SU-DHL-6 (cell line): ENCODE measurements at regions not wholly inside any gene's neighbourhood (a gene's known extent, or its start where the extent isn't known, plus 50 kb on each side); places are given as distances from the start of the nearest gene placed in this dataset.

Experiments used
- H2AFZ ChIP-seq: fragments of 200-600 bp; sonication (generic); 2 replicates; pipeline ENCODE4 v1.6.1; 2014; ENCODE audit warnings: low read depth, mild to moderate bottlenecking, moderate library complexity, mixed read lengths, antibody characterized with exemption, low read length; ENCODE audit not compliant: severe bottlenecking
- H3F3A ChIP-seq: fragments of 200-600 bp; shearing (Covaris generic); 2 replicates; pipeline ENCODE4 v1.6.0; 2016; ENCODE audit warnings: antibody characterized with exemption, mild to moderate bottlenecking; ENCODE audit not compliant: insufficient read depth
- H3K27ac ChIP-seq: fragments of 200-600 bp; sonication (generic); 2 replicates; pipeline ENCODE4 v1.5.1; 2016; ENCODE audit warnings: low read depth, mild to moderate bottlenecking, low read length, moderate library complexity, mixed read lengths
- H3K27me3 ChIP-seq: fragments of 200-600 bp; sonication (generic), shearing (Covaris generic); 2 replicates; pipeline ENCODE4 v1.6.0; 2014; ENCODE audit warnings: mild to moderate bottlenecking, low read length
- H3K36me3 ChIP-seq: fragments of 200-600 bp; sonication (generic); 2 replicates; pipeline ENCODE4 v1.6.1; 2014; ENCODE audit warnings: mild to moderate bottlenecking, low read length, mixed read lengths
- H3K4me2 ChIP-seq: fragments of 300-600, 200-600 bp; shearing (Covaris generic), sonication (generic); 2 replicates; pipeline ENCODE4 v1.6.0; 2014; ENCODE audit warnings: low read length, low read depth, mild to moderate bottlenecking; ENCODE audit not compliant: poor library complexity, severe bottlenecking
- H3K4me3 ChIP-seq: fragments of 200-600 bp; sonication (generic); 2 replicates; pipeline ENCODE4 v1.5.1; 2014; ENCODE audit warnings: antibody characterized with exemption, low read length, mild to moderate bottlenecking, mixed read lengths; ENCODE audit not compliant: insufficient read depth, poor library complexity, severe bottlenecking
- H3K79me2 ChIP-seq: fragments of 200-600 bp; sonication (generic); 2 replicates; pipeline ENCODE4 v1.6.1; 2014; ENCODE audit warnings: mild to moderate bottlenecking, low read length, moderate library complexity; ENCODE audit not compliant: insufficient read depth
- H3K9ac ChIP-seq: fragments of 200-600 bp; sonication (generic); 2 replicates; pipeline ENCODE4 v1.7.0; 2014; ENCODE audit warnings: mild to moderate bottlenecking, low read length
- H3K9me2 ChIP-seq: fragments of 200-600 bp; sonication (generic); replicated peaks from 2 replicates; pipeline ENCODE4 v1.6.1; 2014; ENCODE audit warnings: low read length; ENCODE audit not compliant: insufficient read depth
- H3K9me3 ChIP-seq: fragments of 200-600 bp; sonication (generic); 2 replicates; pipeline ENCODE4 v1.6.1; 2014; ENCODE audit warnings: low read length, mixed read lengths; ENCODE audit not compliant: insufficient read depth
- H4K20me1 ChIP-seq: fragments of 200-600 bp; sonication (generic); 2 replicates; pipeline ENCODE4 v1.6.1; 2014; ENCODE audit warnings: low read depth, mild to moderate bottlenecking, antibody characterized with exemption, low read length, moderate library complexity, mixed read lengths
- EZH2phosphoT487 ChIP-seq: fragments of 200-600 bp; sonication (generic), shearing (Covaris generic); conservative IDR thresholded peaks from 2 replicates; pipeline ENCODE4 v1.6.1; 2018; ENCODE audit warnings: mild to moderate bottlenecking, antibody characterized with exemption, low read length, moderate library complexity, mixed read lengths
- TF ChIP-seq, protein P1 (sequence below): fragments of 200-600 bp; sonication (generic); IDR thresholded peaks from one replicate; pipeline ENCODE4 v1.5.1; 2017; ENCODE audit warnings: antibody characterized with exemption, mild to moderate bottlenecking, low read length, moderate library complexity; ENCODE audit not compliant: insufficient read depth, poor library complexity, severe bottlenecking

DNA sequence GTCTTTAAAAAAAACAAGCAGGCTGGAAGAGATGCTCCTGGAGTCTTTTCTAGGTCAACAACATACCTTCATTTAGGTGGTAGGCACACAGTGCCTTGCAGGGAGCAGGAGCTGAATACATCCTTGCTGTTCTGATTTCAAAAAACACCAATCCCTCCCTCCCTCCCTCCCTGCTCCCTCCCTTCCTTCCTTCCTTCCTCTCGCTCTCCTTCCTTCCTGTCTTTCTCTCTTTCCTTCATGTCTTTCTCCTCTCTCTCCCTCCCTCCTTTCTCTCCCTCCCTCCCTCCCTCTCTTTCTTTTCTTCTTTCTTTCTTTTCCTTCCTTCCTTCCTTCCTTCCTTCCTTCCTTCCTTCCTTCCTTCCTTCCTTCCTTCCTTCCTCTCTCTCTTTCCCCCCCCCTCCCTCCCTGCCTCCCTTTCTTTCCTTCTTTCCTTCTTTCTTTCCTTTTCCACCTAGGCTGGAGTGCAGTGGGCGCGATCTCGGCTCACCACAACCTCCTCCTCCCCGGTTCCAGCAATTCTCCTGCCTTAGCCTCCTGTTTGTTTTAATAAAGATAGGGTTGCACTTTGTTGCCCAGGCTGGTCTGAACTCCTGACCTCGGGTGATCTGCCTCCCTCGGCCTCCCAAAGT, 245.1 kb downstream of the MIAT start:
- H3K79me2 ChIP-seq: no peaks in the 10 kb centered on the region
- TF ChIP-seq, protein P1, sequence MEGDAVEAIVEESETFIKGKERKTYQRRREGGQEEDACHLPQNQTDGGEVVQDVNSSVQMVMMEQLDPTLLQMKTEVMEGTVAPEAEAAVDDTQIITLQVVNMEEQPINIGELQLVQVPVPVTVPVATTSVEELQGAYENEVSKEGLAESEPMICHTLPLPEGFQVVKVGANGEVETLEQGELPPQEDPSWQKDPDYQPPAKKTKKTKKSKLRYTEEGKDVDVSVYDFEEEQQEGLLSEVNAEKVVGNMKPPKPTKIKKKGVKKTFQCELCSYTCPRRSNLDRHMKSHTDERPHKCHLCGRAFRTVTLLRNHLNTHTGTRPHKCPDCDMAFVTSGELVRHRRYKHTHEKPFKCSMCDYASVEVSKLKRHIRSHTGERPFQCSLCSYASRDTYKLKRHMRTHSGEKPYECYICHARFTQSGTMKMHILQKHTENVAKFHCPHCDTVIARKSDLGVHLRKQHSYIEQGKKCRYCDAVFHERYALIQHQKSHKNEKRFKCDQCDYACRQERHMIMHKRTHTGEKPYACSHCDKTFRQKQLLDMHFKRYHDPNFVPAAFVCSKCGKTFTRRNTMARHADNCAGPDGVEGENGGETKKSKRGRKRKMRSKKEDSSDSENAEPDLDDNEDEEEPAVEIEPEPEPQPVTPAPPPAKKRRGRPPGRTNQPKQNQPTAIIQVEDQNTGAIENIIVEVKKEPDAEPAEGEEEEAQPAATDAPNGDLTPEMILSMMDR: no peak
- no peak for TF ChIP-seq EZH2phosphoT487
- H3K9me2 ChIP-seq: no peaks in the 10 kb centered on the region
- no peaks in the 10 kb centered on the region for H3F3A ChIP-seq
- no peak overlapping the region for H3K4me2 ChIP-seq
- no peak overlapping the region for H3K4me3 ChIP-seq
- no peaks in the 10 kb centered on the region for H3K9me3 ChIP-seq
- no peak overlapping the region for H3K27ac ChIP-seq
- no peaks in the 10 kb centered on the region for H4K20me1 ChIP-seq
- H2AFZ ChIP-seq: no peak overlapping the region
- H3K36me3 ChIP-seq: no peaks in the 10 kb centered on the region
- no peaks in the 10 kb centered on the region for H3K27me3 ChIP-seq
- H3K9ac ChIP-seq: no peak overlapping the region

DNA sequence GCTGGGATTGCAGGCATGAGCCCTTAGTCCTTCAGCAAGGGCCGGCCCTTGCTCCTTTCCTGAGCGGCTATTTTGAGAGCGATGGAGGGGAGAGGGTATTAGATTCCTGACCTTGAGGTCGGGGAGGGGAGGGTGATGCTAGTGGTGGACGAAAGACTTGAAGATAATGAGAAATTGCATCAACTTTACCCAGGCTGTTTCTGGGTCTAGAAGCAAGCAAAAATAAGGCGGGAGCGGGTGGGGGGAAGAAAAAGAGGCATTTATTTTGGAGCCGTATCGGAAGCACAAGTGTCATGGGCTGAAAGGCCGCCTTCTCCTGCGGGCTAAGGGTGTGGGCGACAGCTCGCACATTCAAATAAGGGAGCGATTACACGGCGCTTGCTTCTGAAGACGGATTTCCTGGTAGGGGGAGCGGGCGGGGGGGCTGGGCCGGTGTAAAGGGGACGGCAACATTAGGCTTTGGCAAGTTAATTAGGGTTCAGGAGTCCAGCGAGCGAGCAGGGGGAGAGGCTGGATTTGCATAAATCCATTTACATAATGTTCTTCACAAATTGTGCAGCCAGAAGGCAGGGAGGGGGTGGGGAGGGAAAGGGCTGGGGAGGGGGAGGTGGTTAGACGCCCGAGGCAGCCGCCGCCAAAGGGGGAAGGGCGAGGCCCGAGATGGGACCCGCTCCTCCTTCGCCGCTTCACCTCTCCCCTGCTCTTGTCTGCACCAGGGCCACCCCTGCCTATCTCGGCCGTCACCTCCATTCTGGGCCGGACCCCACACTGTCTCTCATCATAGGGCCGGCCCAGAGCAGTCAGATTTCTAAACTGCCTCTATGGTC, 245.9 kb downstream of the MIAT start:
- Histone ChIP-seq H3K79me2 (no peaks in the 10 kb centered on the region), H4K20me1 (no peaks in the 10 kb centered on the region), H3K4me2 (no peak overlapping the region), H3F3A (no peaks in the 10 kb centered on the region), H3K9me3 (no peaks in the 10 kb centered on the region), H2AFZ (no peak overlapping the region), H3K36me3 (no peaks in the 10 kb centered on the region), H3K27ac (no peak overlapping the region), H3K27me3 (no peaks in the 10 kb centered on the region), H3K4me3 (no peak overlapping the region), H3K9me2 (no peaks in the 10 kb centered on the region), H3K9ac (no peak overlapping the region)
- TF ChIP-seq EZH2phosphoT487: no peak
- TF ChIP-seq, protein P1: no peak

DNA sequence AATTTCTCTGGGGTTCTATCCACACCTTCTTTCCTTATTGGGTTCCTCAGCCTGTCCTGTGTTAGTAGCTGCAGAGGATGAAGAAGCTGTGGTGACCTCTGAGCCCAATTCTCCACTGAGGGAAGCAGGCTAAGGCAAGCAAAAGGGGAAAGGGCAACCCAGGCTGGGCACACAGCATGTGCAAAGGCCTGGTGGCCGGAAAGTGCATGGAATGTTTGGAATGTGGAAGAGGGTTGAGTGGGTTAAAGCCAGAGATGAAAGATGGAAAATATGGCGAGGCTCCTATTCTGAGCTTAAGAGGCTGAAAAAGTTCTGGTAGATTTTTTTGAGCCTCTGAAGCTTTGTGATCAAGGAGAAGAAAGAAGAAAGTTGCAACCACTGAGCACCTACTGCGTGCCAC, 247.1 kb downstream of the MIAT start:
- Histone ChIP-seq H3K9ac (no peak overlapping the region), H3K4me2 (no peak overlapping the region), H2AFZ (no peak overlapping the region), H3K9me2 (no peaks in the 10 kb centered on the region), H3K27ac (no peak overlapping the region), H4K20me1 (no peaks in the 10 kb centered on the region), H3K79me2 (no peaks in the 10 kb centered on the region), H3K27me3 (no peaks in the 10 kb centered on the region), H3K9me3 (no peaks in the 10 kb centered on the region), H3K36me3 (no peaks in the 10 kb centered on the region), H3K4me3 (no peak overlapping the region), H3F3A (no peaks in the 10 kb centered on the region)
- no peak for TF ChIP-seq EZH2phosphoT487
- TF ChIP-seq, protein P1: no peak
